ENCODE measurements at regions not wholly inside any gene's neighbourhood (a gene's known extent, or its start where the extent isn't known, plus 50 kb on each side); places are given as distances from the start of the nearest gene placed in this dataset.
"Not testable (repeated sequence)": the region's sequence is repeated elsewhere in the genome, so short reads cannot be mapped to it uniquely, and the experiment has no call there.

- no peak for DNase-seq (ENCODE audit: low read depth)
Measured at GRCh38 chr7:46754140-46754720, 827.7 kb downstream of the TNS3 start.

GRCh38 chr7:46753662-46754061 lies 828.2 kb downstream of the TNS3 start:
- no peak for DNase-seq (ENCODE audit: low read depth)

GRCh38 chr7:46752881-46753366 lies 829.0 kb downstream of the TNS3 start:
- DNase-seq (ENCODE audit: low read depth): no peak

- DNase-seq (ENCODE audit: low read depth): not testable (repeated sequence)
Measured at GRCh38 chr7:46751927-46752723, 829.8 kb downstream of the TNS3 start.

GRCh38 chr7:46751471-46751870 lies 830.4 kb upstream of the IGFBP3 start:
- no peak for DNase-seq (ENCODE audit: low read depth)

GRCh38 chr7:46750321-46750865 lies 829.3 kb upstream of the IGFBP3 start:
- DNase-seq (ENCODE audit: low read depth): no peak

GRCh38 chr7:46747869-46748576 lies 827.0 kb upstream of the IGFBP3 start:
- no peak for DNase-seq (ENCODE audit: low read depth)

DNA sequence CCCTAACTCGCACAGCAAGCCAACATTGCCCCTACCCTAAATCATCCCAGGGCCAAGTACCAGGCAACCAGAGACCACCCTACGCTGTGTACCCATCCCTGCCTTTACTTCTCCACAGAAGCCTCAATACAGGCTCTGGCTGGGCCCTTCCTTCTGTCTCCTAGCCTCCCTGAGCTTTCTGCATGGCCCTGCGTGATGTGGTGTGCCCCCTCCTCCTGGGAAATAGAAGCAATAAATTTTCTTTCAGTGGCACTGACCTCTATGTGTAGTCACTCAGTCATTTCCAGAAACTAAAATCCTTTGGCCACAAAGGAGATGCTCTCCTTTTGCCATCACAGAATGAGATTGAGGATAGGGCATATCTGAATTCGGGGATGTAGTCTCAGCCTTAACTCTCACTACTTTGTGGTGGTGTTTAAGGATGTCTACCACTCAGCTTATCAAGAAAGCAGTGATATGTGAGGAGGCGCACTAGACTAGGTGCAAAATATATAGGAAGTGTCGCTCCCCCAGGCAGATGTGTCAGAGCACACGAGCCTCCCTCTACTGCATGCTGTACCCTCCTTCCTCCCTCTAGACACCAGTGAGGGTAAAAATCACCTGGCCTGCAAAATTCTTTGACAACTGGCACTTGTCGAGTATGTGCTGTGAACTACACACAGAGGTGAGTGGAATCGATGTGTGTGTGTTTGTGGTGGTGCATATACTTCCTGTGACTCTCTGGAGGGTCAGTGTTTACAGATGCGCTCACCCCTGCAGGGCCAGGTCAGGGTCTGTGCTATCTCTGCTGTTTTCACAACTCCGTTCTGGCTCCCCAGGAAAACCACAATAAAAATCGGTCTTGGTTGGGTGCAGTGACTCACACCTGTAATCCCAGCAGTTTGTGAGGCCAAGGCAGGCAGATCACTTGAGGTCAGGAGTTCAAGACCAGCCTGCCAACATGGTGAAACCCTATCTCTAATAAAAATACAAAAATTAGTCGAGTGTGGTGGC lies 825.9 kb upstream of the IGFBP3 start:
- DNase-seq (ENCODE audit: low read depth): no peak

DNA sequence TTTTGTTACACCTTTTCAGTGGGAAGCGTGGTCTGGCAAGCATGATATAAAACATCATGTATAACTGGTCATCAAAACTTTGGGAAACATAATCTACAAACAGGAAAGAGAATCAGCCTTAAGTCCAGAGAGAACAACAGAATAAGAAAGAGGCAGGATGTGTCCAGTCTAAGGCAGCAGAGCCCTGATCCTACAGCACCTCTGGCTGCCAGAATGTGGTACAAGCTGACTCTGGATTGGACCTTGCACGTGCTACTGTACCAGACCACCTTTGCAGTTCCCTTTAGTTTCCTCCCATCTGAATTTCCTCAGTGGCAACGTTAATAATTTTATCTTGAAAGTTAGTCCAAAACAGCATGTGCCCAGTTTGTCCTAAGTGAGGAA lies 824.6 kb upstream of the IGFBP3 start:
- DNase-seq (ENCODE audit: low read depth): no peak

GRCh38 chr7:46744957-46745706 lies 824.1 kb upstream of the IGFBP3 start:
- no peak for DNase-seq (ENCODE audit: low read depth)

- no peak for DNase-seq (ENCODE audit: low read depth)
Measured at GRCh38 chr7:46742601-46743000, 821.5 kb upstream of the IGFBP3 start.

GRCh38 chr7:46741938-46742540 lies 821.0 kb upstream of the IGFBP3 start:
- DNase-seq (ENCODE audit: low read depth): no peak

- DNase-seq (ENCODE audit: low read depth): no peak
Measured at GRCh38 chr7:46741181-46741580, 820.1 kb upstream of the IGFBP3 start.

GRCh38 chr7:46739518-46740234 lies 818.6 kb upstream of the IGFBP3 start:
- no peak for DNase-seq (ENCODE audit: low read depth)

GRCh38 chr7:46738796-46739195 lies 817.7 kb upstream of the IGFBP3 start:
- DNase-seq (ENCODE audit: low read depth): no peak

- DNase-seq (ENCODE audit: low read depth): no peak
Measured at GRCh38 chr7:46738165-46738564, 817.1 kb upstream of the IGFBP3 start.

GRCh38 chr7:46725838-46726237 lies 804.8 kb upstream of the IGFBP3 start:
- DNase-seq (ENCODE audit: low read depth): no peak

DNA sequence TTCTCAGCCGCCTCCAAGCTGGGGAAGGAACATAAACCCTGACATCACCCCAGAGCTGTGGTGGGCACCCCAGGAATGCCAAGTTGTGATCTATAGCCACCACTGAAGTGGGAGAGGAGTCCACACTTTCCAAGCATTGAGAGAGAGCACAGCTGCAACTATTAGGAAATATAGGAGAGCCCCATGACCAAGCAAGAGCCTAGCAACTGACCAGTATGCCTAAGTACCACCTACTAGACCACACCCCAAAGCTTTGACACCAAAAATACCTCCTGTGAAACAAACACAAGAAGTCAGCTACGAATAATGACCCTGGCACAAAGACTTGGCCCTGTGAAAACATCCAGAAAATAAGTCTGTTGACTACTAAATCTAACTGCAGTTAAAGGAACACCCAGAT lies 804.1 kb upstream of the IGFBP3 start:
- no peak for DNase-seq (ENCODE audit: low read depth)

DNA sequence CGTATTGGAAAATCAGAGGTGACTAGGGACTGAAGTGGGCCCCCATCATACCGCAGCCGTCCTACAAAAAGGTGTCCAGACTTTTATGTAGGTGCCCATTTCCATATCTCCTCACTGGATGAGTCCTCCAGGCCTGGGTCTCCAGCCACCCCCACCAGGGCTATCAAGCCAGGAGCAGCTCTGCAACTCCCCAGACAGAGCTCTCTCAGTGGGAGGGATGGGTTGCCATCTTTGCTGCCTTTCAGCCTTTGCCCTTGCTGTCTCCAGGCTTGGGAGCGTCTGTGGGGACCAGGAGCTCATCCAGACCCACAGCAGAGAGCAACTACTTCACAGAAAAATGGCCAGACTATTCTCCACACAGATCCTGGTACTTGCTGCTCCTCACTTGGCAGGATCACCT lies 802.7 kb upstream of the IGFBP3 start:
- no peak for DNase-seq (ENCODE audit: low read depth)

GRCh38 chr7:46723003-46723402 lies 801.9 kb upstream of the IGFBP3 start:
- no peak for DNase-seq (ENCODE audit: low read depth)

Measured in activated T-cell treated with anti-CD3 and anti-CD28 coated beads for 24 hours (primary cell).